A172 (cell line): ENCODE measurements at regions not wholly inside any gene's neighbourhood (a gene's known extent, or its start where the extent isn't known, plus 50 kb on each side); places are given as distances from the start of the nearest gene placed in this dataset.

Experiments
- DNase-seq: peaks from one replicate; pipeline ENCODE4 v3.0.0-alpha.2; 2015; ENCODE audit warnings: low spot score

DNA sequence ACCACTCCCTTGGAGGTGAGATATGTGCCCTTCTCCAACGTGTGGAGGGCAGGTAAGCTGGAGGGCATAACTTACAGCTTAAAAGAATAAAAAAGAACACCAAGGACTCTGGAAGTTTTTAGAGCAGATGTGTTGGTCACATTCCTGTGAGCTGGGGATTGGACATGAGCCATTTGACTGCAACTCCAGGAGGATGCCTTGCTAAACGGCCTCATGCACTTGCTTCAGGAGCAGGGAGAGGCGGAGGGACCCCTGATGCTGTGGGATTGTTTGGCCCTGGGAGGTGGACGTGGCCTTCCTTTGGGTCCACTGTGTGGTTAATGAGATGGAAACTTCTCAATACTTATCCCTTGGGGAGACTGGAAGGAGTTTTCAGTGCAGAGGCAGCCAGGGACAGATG, 185.6 kb downstream of the RHOU start:
- DNase-seq = no peak

DNA sequence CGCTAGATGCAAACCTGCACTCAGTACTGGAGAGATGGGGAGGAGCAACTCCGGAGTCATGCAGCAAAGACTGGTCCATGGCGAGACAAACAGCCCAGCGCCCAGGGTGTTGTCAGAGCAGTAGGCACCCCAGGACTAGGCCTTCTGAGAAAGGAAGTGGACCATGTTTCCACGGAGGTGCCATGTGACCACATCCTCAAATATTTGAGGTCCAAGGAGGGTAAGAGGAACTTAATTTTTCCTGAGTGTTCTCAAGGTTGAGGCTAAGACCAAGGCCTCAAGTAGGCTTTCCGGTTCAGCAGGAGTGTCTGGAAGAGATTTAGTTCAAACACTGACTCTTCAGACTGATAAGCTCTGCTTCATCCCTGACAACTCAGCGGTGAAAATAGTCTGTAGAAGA, 186.2 kb downstream of the RHOU start:
- DNase-seq = no peak

DNA sequence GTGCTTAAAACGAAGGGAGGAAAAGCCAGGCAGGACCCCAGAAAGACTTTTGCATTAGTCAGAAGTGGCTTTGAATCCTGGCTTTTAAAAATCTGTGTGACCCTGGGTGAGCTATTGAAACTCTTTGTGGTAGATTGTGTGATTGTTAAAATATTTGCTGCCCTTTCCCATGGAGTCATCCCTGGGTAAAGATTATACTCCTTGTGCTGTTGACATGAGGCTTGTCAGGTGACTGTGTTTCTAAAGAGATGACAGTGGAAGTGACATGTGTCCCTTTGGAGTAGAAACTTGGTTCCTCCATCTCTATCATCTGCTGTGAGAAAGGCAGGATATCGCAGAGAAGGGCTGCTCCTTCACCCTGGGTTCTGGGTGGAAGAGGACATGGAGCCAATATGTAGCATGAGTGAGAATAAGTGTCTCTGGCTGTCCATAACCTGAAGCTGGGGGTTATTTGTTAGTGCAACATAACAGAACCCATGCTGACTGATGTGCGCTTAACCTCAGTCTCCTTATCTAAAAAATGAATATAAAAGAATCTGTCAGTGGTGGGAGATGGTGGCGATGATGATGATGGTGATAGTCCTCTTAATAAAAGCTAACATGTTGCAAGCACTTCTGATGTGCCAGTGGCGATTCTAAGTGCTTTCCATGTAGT, 187.6 kb downstream of the RHOU start:
- DNase-seq = no peak

DNA sequence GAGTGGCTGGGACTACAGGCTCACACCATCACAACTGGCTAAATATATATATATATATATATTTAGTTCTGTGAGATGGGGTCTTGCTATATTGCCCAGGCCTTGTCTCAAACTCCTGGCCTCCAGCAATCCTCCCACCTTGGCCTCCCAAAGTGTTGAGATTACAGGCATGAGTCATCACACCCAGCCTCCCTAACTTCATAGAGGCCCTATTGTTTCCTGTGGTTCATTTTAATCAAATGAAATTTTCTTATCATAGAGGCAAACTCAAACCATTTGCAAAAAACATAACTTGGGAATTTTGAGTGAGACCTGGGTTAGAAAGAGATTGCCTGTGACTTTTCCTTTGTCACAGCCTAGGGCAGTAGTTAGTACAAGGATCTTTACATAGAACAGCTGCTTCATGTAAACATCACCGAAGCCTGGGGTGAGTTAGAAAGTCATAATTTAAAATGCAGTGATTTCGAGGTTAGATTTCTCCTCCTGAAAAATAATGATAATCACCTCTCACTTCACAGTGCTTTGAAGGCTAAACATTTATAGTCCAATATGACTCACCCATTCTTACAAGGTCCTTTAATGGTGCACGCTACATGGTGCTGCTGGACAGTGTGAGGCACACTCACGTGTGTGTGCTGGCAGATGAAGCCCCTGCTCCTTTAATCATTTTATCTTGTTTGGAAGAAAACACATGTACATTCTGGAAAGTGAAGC, 188.9 kb downstream of the RHOU start:
- no peak for DNase-seq

DNA sequence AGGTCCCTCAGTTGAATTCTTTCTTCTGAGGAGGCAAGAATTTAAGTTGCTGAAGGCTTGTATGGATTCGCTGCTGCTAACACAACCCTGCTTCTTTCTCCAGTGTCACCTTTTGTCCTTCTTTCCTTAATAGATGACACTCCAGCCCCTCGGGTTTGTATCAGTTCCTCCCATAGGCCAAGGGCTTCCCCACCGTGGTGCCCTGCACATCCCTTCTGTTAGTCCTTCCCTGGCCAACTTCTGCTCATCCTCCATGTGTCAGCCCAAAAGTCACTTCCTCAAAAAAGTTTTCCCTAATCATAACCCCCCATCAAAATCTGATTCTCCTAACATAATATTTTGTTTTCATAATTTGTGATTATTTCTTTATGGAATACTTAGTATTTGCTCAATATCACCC, 190.4 kb downstream of the RHOU start:
- no peak for DNase-seq

DNA sequence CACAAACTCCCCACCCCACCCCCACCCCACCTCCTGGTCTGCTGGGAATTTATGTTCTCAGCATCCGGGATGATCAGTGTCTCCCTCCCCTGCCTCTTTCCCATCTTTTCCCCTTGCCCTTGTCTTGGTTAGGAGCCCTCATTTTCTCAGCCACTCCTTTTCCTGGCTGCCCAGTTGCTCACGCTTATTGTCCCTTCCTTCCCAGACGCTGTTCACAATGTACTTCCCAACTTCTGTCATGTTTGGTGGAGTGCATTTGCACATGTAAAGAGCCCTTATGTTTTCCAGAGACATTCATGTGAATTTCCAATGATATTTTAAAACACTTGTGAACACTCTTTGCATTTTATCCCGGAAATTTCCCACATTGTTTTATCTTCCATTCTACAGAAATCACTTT, 192.1 kb downstream of the RHOU start:
- no peak for DNase-seq

DNA sequence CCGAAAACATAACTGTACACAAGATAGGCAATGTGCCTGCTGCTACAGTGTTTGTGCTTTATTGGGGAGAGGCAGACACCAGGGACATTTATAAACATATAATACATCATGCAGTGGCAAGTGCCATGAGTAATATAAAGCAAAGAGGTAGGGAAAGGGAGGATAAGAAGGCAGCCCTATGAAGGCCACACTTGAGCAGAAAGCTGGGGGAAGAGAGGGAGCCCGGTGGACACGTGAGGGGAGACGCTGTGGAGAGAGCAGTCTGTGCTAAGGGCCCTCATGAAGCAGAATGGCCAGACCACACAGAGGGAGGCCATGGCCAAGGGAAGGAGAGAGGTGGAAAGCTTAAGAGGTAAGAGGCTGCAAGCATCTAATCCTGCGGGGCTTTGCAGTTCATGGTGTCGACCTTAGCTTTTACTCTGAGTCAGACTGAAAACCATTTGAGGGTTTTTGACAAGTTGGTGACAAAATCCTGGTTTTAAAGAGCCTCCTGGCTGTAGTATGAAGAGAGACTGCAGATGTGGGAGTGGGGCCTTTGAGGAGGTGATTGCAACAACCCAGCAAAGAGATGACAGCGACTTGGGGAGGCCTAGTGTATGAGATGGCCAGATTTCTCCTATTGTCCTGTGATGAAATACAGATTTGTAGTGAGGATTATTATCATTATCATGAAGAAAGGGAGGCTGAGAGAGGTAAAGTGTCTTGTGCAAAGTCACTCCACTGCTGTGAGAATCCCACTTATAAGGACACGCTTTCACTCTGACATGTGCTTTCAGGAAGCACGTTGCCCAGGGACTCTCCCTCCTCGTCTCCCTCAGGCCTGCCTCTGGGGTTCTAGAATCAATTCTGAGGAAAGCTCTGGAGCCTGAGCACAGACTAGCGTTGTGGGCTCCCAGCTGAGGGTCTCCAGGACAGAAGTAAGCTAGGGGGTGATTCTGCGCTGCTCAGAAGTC, 192.9 kb downstream of the RHOU start:
- DNase-seq = no peak

DNA sequence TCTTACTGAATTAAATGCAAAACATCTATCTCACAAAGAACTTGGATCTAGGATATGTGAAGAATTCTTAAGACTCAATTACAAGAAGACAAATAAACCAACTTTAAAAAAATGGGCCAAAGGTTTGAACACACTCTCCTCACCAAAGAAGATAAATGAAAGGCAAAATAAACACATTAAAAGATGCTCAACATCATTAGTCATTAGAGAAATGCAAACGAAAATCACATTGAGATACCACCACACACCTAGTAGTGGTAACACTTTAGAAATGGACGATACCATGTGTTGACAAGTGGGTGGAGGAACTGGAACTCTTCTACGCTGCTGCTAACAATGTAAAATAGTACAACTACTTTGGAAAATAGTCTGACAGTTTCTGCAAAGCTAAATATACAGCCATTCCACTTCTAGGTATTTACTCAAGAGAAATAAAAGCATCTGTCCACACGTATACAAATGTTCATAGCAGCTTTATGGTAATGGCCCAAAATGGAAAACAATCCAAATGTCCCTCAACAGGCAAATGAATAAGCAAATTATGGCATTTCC, 194.3 kb downstream of the RHOU start:
- DNase-seq = no peak

DNA sequence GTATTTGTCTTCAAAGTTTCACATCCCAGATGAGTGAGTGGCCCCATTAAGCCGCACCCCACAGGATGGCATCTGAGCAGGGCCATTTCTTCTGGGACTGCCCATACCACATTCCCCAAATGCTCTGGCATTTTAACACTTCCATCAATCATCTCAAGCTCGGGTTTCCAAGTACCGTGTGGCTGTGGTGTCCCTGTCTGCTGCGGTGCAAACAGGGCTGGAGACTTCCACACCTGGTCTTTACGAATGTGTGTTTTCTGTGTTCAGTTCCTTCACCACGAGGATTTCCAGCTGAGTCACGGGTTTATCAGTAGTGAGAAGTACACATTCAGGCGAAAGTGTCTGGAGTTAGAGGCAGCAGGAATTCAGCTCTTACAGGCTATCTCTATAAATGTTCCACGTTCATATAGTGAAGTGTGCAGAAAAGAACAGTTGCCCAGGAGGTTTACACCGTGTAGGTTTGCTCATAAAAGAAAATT, 195.2 kb downstream of the RHOU start:
- DNase-seq = peak; percentile 43

DNA sequence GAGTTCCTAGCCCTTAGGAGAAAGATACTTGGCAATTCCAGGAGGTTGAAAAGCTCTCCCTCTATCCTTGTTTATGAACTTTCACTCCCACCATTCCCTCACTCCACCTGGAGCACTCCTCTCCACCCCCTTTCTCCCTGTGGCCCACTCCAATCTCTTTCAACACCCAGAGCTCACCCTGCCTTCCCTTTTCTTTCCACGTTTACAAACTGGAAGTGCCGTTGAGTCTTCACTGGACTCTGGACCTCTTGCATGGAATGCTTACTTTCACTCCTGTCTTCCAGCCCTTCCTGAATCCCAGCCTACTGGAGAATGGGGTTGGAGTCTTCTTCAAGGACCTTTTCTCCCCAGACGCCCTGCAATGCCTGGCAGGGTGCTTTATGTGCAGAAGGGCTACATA, 198.5 kb downstream of the RHOU start:
- DNase-seq = no peak

DNA sequence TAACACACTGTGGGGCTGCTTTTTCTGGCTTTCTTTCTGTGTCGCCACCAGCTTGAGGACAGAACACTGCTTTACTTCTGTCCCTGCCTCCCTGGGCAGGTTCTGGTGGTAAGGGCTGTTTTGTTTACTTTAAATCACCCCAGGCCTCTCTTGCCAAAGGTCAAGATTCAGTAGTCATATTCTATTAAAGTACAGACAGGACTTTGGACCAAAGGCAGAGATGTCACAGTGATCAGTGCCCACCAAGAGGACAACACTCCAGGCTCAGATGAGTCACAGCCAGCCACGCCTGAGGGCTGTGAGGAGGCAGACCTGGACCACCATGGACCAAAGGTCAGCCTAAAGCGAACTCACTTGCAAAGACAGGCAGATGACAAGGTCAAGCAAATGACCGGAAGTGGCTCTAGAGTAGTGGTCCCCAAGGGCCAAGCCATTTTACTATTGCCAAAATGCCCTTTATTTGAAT, 200.0 kb downstream of the RHOU start:
- no peak for DNase-seq

DNA sequence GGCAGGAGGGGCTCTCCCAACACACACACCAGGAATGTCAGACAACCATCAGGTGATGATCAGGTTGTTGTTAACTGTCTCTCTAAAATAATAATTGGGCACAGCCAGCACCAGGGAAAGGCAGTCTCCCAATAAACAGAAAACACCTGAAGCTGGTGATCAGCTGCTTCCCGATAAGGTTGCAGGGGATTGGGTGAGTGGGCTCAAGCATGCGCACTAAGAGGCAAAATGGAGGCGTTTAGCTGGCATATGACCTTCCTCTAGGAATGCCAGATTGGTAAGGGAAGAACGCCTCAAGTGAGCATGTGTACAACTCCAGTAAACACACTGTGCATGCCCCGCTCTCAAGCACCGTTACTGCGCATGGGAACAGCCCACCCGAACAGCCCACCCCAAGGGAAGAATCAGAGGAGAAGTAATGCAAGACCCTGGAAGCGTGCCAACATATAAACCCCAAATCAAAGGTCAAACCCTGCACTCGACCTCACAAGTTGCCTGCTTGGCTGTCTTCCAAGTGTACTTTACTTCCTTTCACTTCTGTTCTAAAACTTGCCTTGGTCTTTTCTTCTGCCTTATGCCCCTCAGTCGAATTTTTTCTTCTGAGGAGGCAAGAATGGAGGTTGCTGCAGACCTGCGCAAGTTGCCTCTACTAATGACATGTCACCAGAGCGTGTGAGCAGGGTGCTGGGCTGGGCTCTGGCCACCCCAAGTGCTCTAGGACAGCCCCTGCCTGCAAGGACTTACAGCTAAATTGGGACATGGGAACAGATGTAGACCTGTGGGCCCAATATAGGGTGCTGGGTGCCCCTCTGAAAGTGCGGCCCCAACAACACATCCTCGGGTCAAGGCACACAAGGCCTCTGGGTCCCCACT, 200.8 kb downstream of the RHOU start:
- no peak for DNase-seq

DNA sequence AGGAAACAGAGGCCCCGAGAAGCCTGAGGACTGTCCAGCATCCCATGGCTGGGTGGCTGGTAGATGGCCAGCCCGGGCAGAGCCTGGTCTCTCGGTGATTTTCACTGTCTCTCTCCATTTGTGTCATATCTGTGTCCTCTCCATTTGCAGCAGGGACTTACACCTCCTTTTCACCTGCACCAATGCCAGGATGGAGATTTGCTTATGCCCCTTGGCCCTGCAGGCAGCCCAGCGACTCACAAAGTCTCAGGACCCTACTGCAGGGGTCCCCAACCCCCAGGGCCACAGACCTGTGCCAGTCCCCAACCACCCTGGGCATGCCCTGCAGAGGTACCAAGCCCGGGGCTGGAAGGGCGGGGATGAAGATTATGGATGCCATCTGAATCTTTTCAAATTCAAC, 201.6 kb downstream of the RHOU start:
- no peak for DNase-seq

DNA sequence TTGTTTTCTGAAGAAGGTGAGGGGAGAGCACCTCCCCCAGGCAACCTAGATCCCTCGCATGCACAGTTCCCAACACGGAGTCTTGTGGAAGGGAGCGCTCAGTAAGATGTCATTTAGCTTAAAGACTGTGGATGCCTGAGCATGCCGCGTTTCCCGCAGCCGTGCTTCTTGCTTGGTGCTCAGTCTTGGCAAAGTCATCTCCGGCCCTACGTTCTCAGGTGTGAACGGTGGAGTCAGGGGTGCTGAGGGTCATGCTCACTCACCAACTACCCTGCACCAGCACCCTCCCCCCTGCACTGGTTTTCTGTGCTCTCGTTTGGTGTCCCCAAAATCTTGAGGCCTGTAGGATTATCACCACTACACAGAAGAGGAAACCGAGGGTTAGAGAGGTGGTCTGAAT, 202.1 kb downstream of the RHOU start:
- DNase-seq = no peak

DNA sequence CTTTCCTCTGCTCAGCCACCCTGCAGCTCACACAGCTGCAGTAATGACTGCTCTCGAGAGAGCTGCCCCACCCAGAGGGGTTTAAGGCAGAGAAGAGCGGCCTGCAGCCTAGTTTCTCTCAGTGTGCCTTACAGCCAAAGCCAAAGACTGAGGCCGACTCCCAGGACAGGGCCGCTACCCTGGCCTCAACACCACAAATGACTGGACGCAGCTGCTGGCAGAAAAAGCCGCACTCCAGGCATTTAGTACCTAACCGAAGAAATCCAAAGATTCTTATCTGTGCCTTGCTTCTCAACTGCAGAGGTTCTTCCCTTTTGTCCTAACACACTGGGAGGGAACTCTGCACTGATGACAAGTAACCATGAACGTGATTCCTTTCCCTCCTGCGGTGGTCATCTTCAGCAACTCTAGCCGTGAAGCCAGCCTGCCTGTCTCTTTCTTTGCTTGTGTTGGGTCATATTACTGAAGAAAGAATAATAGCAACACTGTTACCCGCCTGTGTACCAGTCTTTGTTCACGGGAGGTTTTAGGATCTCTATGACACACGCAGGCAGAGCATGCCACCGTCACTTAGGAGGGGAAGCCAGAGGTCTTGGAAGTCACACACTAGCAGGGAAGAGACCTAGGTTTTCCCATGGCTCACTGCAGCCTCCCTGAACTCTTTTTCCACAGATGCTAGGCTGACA, 202.7 kb downstream of the RHOU start:
- DNase-seq = no peak

DNA sequence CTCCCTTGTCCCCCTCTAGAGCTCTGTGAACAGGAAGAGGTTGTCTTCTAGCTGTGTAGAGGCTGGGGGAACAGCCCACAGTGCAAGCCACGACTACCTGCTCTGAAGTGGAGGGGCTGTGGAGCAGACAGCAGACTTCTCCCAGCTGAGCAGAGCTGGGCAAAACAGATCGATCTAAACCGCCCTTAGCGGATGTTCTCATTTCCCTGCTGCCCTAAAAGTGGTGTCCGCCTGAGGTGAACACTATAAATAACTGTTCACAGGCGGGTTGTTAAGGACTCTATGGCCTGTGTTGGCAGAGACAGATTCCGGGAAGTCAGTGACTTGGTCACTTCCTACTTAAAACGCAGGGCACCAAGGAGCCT, 203.2 kb downstream of the RHOU start:
- DNase-seq = no peak

DNA sequence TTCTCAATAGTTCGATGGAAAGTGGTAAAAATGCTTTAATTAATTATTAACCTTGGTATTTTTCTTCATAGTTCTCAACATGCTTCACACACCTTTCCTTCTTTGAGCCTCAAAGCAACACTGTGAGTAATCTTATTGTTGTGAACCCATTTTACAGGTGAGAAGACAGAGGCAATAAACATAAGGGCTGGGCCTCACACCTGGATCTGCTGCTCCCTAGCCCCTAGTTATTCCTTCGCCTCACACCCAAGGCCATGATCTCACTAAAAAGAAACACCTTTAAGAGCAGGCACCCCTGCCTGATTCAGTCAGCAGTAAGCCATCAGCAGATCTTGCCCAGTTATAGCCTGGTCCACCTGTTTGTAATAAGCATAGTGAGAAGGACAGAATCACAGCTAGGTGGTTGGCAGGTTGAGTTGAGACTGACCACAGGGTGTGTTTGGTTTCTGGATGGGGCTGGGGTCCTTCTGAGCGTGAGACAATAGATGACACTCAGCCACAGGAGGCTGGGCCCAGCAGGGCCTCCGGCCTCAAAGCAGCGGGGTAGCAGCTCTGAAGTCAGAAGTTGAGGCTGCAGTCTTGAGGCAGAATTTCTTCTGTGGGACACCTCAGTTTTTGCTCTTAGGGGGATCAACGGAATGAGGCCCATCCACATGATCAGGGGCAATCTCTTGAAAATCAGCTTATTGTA, 203.9 kb downstream of the RHOU start:
- DNase-seq = no peak

DNA sequence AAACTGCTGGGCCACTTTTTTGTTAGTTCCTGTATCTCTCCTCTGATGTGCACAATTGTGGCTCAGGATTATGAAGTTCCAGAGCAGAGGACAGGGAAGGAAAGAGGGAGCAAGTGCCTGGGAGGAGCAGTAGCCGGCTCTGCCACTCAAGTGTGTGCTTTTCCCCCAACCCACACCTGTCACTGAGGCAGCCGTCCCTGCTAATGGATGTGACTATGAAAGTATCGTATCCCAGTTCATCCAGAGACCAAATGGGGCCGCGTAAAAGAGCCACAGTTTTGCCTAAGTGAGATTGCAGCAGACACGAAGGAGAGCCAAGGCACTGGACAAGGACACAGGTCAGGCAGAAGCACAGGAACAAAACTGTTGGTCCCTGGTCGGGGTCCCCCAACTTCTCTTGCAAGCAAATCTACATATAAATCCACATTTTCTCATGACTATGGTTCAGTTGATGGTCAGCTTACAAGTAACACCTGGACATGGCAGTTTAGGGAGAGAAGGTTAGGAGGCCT, 204.7 kb downstream of the RHOU start:
- DNase-seq = no peak

DNA sequence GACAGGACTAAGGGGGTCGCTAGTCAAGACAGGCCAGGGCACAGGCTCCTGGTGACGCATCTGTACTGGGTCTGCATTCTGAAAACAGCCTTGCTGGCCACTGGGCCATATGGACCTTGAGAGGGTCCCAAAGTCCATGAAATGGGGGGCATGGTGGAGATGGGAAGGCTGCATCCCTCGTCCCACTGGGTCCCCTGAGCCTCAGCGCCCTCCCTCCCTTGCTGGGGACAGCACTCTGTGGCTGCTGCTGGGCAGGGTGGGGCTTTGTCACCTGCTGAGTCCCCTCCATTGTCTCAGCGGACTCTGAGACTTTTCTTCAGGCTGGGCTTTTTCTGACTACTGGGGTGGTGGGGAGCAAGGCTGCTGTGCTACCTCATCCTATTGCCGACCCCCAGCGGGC, 205.2 kb downstream of the RHOU start:
- no peak for DNase-seq

DNA sequence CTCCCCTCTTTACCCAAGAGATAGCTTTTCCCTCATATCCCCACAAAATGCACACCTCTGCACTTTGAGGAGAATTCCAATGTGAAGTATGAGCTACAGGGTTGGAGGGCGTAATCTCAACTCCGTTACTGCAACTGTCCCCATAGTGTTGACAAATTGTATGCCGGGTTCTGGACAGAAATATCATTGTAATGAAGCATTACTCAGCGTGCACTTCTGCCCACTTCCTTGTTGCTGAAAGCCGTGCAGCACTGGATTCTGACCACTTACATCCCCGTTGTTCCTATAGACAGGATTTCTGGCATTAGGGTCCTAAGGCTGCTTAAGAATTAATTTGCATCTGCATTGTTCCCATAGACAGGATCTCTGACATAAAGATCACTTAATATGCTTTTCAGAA, 205.6 kb downstream of the RHOU start:
- no peak for DNase-seq
